ENCODE measurements at regions not wholly inside any gene's neighbourhood (a gene's known extent, or its start where the extent isn't known, plus 50 kb on each side); places are given as distances from the start of the nearest gene placed in this dataset.

- no peak for DNase-seq
Observed at GRCh38 chr6:21468461-21468860, 125.1 kb upstream of the SOX4 start.

- DNase-seq, result no peak
Observed at GRCh38 chr6:21469213-21469612, 124.3 kb upstream of the SOX4 start.

- DNase-seq, result no peak
Observed at GRCh38 chr6:21476112-21476511, 117.4 kb upstream of the SOX4 start.

GRCh38 chr6:21478411-21478810 lies 115.1 kb upstream of the SOX4 start:
- no peak for DNase-seq

- peak; percentile 12 to 25 for DNase-seq
Observed at GRCh38 chr6:21478883-21479539, 114.5 kb upstream of the SOX4 start.

- DNase-seq, result no peak
Observed at GRCh38 chr6:21486115-21486514, 107.4 kb upstream of the SOX4 start.

GRCh38 chr6:21489826-21490225 lies 103.7 kb upstream of the SOX4 start:
- no peak for DNase-seq

GRCh38 chr6:21491955-21492354 lies 101.6 kb upstream of the SOX4 start:
- no peak for DNase-seq

- no peak for DNase-seq
Observed at GRCh38 chr6:21494505-21494904, 99.0 kb upstream of the SOX4 start.

- peak in 1 of 2 donors; percentile 11 for DNase-seq
Observed at GRCh38 chr6:21496196-21496595, 97.4 kb upstream of the SOX4 start.

- DNase-seq, result no peak
Observed at GRCh38 chr6:21496706-21497105, 96.8 kb upstream of the SOX4 start.

GRCh38 chr6:21500314-21501020 lies 93.1 kb upstream of the SOX4 start:
- no peak for DNase-seq

GRCh38 chr6:21501021-21501354 lies 92.6 kb upstream of the SOX4 start:
- no peak for DNase-seq

- DNase-seq, result no peak
Observed at GRCh38 chr6:21501815-21502214, 91.7 kb upstream of the SOX4 start.

GRCh38 chr6:21502682-21503081 lies 90.9 kb upstream of the SOX4 start:
- DNase-seq, result no peak

GRCh38 chr6:21504790-21505189 lies 88.8 kb upstream of the SOX4 start:
- no peak for DNase-seq

- DNase-seq, result no peak
Observed at GRCh38 chr6:21505574-21505990, 88.0 kb upstream of the SOX4 start.

- DNase-seq, result no peak
Observed at GRCh38 chr6:21506126-21506525, 87.4 kb upstream of the SOX4 start.

- no peak for DNase-seq
Observed at GRCh38 chr6:21507811-21508210, 85.7 kb upstream of the SOX4 start.

- no peak for DNase-seq
Observed at GRCh38 chr6:21508753-21509152, 84.8 kb upstream of the SOX4 start.

GRCh38 chr6:21511891-21512550 lies 81.5 kb upstream of the SOX4 start:
- DNase-seq, result no peak

GRCh38 chr6:21514288-21514687 lies 79.3 kb upstream of the SOX4 start:
- no peak for DNase-seq

- DNase-seq, result no peak
Observed at GRCh38 chr6:21518317-21518716, 75.2 kb upstream of the SOX4 start.
